Activated effector memory CD4-positive, alpha-beta T cell treated with Interleukin-2 at 50 U/mL for 16 hours (primary cell): ENCODE measurements at regions not wholly inside any gene's neighbourhood (a gene's known extent, or its start where the extent isn't known, plus 50 kb on each side); places are given as distances from the start of the nearest gene placed in this dataset.
"Not testable (repeated sequence)": the region's sequence is repeated elsewhere in the genome, so short reads cannot be mapped to it uniquely, and the experiment has no call there.

ENCODE experiments used
- DNase-seq: peaks from one replicate; pipeline ENCODE4 v3.0.0-alpha.2; 2020

GRCh38 chr2:58339548-58340243, 98.6 kb upstream of the FANCL start:
- DNase-seq, result no peak

- no peak for DNase-seq
Observed at GRCh38 chr2:58336416-58336815, 95.3 kb upstream of the FANCL start.

- DNase-seq, result no peak
Observed at GRCh38 chr2:58334414-58334813, 93.3 kb upstream of the FANCL start.

- DNase-seq, result not testable (repeated sequence)
Observed at GRCh38 chr2:58325296-58325895, 84.3 kb upstream of the FANCL start.

GRCh38 chr2:58319481-58319880, 78.4 kb upstream of the FANCL start:
- no peak for DNase-seq

GRCh38 chr2:58318949-58319348, 77.8 kb upstream of the FANCL start:
- not testable (repeated sequence) for DNase-seq

- no peak for DNase-seq
Observed at GRCh38 chr2:58313926-58314325, 72.8 kb upstream of the FANCL start.

GRCh38 chr2:58308435-58308834, 67.3 kb upstream of the FANCL start:
- DNase-seq, result no peak

GRCh38 chr2:58304843-58305242, 63.7 kb upstream of the FANCL start:
- DNase-seq, result no peak

GRCh38 chr2:58299123-58299522, 58.0 kb upstream of the FANCL start:
- DNase-seq, result no peak

GRCh38 chr2:58293056-58293455, 51.9 kb upstream of the FANCL start:
- no peak for DNase-seq

- DNase-seq, result no peak
Observed at GRCh38 chr2:58291726-58292438, 50.8 kb upstream of the FANCL start.
